A549 (cell line): ENCODE measurements at regions not wholly inside any gene's neighbourhood (a gene's known extent, or its start where the extent isn't known, plus 50 kb on each side); places are given as distances from the start of the nearest gene placed in this dataset.

ENCODE experiments used
- ATAC-seq, 2 experiments: fragments of 200-7000 bp in 1 of 2; fragments of >200 bp in 1 of 2; cut with Nextera tagmentation in 1 of 2; cut with Tn5 transposase in 1 of 2; 3 replicates each; pipeline versions ENCODE4 v1.8.0 to v1.9.1; 2018 to 2020; ENCODE audit warnings: mild to moderate bottlenecking in 1 of 2, moderate library complexity in 1 of 2
- CTCF ChIA-PET: fragments of 300-600 bp; sonication (Branson Sonifier 250); formaldehyde crosslinking; extraction: SDS; loops from one replicate; lab custom pipeline; 2021; ENCODE audit warnings: antibody characterized with exemption, inconsistent platforms; lab: Yijun Ruan, JAX
- POLR2A ChIA-PET: fragments of 350-600 bp; formaldehyde crosslinking; extraction: SDS; loops from one replicate; lab custom pipeline; 2021; ENCODE audit warnings: antibody characterized with exemption, inconsistent platforms; lab: Yijun Ruan, JAX
- DNase-seq, 2 experiments: peaks; one replicate each; pipeline versions ENCODE4 v3.0.0 to v3.0.0-alpha.2; 2011 to 2016; ENCODE audit warnings: low read depth in 1 of 2, low spot score in 1 of 2
- FAIRE-seq: peaks from 2 replicates; lab custom pipeline; 2011; peaks lifted over from hg19 to GRCh38; lab: Jason Lieb, UNC
- H3K27ac ChIP-seq, 2 experiments: fragments of >200 bp; sonication (Bioruptor Twin); formaldehyde crosslinking; 3 replicates each; pipeline ENCODE4 v1.5.1; 2016 to 2017
- H3K4me1 ChIP-seq: fragments of >200 bp; sonication (Bioruptor Twin); formaldehyde crosslinking; 3 replicates; pipeline ENCODE4 v1.6.1; 2016
- H3K4me2 ChIP-seq: fragments of >200 bp; sonication (Bioruptor Twin); formaldehyde crosslinking; 3 replicates; pipeline ENCODE4 v1.6.1; 2016
- H3K4me3 ChIP-seq: fragments of >200 bp; sonication (Bioruptor Twin); formaldehyde crosslinking; 3 replicates; pipeline ENCODE4 v1.5.1; 2016
- H3K9me3 ChIP-seq: fragments of >200 bp; sonication (Bioruptor Twin); formaldehyde crosslinking; 3 replicates; pipeline ENCODE4 v1.6.1; 2016
- CBX2 ChIP-seq: fragments of 200-600 bp; sonication (generic); IDR thresholded peaks from 2 replicates; pipeline ENCODE4 v1.6.1; 2016; ENCODE audit warnings: low read depth, mild to moderate bottlenecking, borderline replicate concordance
- CEBPB ChIP-seq, 2 experiments: fragments of >200 bp in 1 of 2; sonication (Bioruptor Twin) in 1 of 2; formaldehyde crosslinking in 1 of 2; IDR thresholded peaks; 2 replicates each; pipeline ENCODE4 v1.6.1; 2012 to 2016
- CHD4 ChIP-seq: fragments of 200-600 bp; sonication (generic); IDR thresholded peaks from 2 replicates; pipeline ENCODE4 v1.6.1; 2016; ENCODE audit warnings: antibody characterized with exemption, mild to moderate bottlenecking, borderline replicate concordance
- EHF ChIP-seq: fragments of 250-450 bp; sonication (Bioruptor Pico); IDR thresholded peaks from 2 replicates; pipeline ENCODE4 v1.5.0; 2020; ENCODE audit warnings: mild to moderate bottlenecking
- EP300 ChIP-seq, 2 experiments: fragments of >200 bp; sonication (Bioruptor Twin); formaldehyde crosslinking; IDR thresholded peaks; 2 replicates in 1 of 2; 3 replicates in 1 of 2; pipeline ENCODE4 v1.6.1; 2016 to 2017
- FOSL2 ChIP-seq, 2 experiments: fragments of 450-650 bp in 1 of 2; fragments of >200 bp in 1 of 2; sonication (Bioruptor Twin) in 1 of 2; formaldehyde crosslinking; IDR thresholded peaks; 2 replicates each; pipeline versions ENCODE4 v1.5.0 to v1.6.1; 2016 to 2020; ENCODE audit warnings: mild to moderate bottlenecking in 1 of 2, moderate library complexity in 1 of 2
- FOXS1 ChIP-seq: fragments of 250-450 bp; sonication (Bioruptor Pico); IDR thresholded peaks from 2 replicates; pipeline ENCODE4 v1.5.0; 2020; ENCODE audit warnings: mild to moderate bottlenecking, moderate library complexity
- GATA3 ChIP-seq: IDR thresholded peaks from 2 replicates; pipeline ENCODE4 v1.6.1; 2012; ENCODE audit warnings: borderline replicate concordance
- HDAC2 ChIP-seq: fragments of 200-600 bp; sonication (generic); IDR thresholded peaks from 2 replicates; pipeline ENCODE4 v1.6.1; 2016
- HOXB13 ChIP-seq: fragments of 250-450 bp; sonication (Bioruptor Pico); IDR thresholded peaks from 2 replicates; pipeline ENCODE4 v1.5.0; 2020; ENCODE audit warnings: low read depth, mild to moderate bottlenecking, moderate library complexity
- HOXB5 ChIP-seq: fragments of 250-450 bp; sonication (Bioruptor Pico); IDR thresholded peaks from 2 replicates; pipeline ENCODE4 v1.5.0; 2020; ENCODE audit warnings: mild to moderate bottlenecking, moderate library complexity
- KDM1A ChIP-seq: fragments of 200-600 bp; sonication (generic); IDR thresholded peaks from 2 replicates; pipeline ENCODE4 v1.6.1; 2016; ENCODE audit warnings: low read depth, mild to moderate bottlenecking
- MAFK ChIP-seq: fragments of 450-650 bp; IDR thresholded peaks from 2 replicates; pipeline ENCODE4 v1.6.1; 2014; ENCODE audit not compliant: partially characterized antibody
- NFE2L2 ChIP-seq: fragments of 150-350 bp; conservative IDR thresholded peaks from 2 replicates; pipeline ENCODE4 v1.6.1; 2014; ENCODE audit warnings: low read length
- NR3C1 ChIP-seq: fragments of >200 bp; sonication (Bioruptor Twin); formaldehyde crosslinking; IDR thresholded peaks from 3 replicates; pipeline ENCODE4 v1.6.1; 2017
- POLR2A ChIP-seq: IDR thresholded peaks from 2 replicates; pipeline ENCODE4 v1.6.1; 2012; ENCODE audit warnings: mild to moderate bottlenecking, low read length
- RAD21 ChIP-seq, 2 experiments: fragments of >200 bp in 1 of 2; sonication (Bioruptor Twin) in 1 of 2; formaldehyde crosslinking in 1 of 2; IDR thresholded peaks in 1 of 2; conservative IDR thresholded peaks in 1 of 2; 2 replicates in 1 of 2; 3 replicates in 1 of 2; pipeline ENCODE4 v1.6.1; 2012 to 2018; ENCODE audit warnings: inconsistent platforms in 1 of 2
- RARB ChIP-seq: fragments of 250-450 bp; sonication (Bioruptor Pico); IDR thresholded peaks from 2 replicates; pipeline ENCODE4 v1.8.0; 2021; ENCODE audit warnings: mild to moderate bottlenecking, moderate library complexity
- RFX5 ChIP-seq: fragments of 450-650 bp; IDR thresholded peaks from 2 replicates; pipeline ENCODE4 v1.7.1; 2014; ENCODE audit warnings: antibody characterized with exemption, mild to moderate bottlenecking, moderate library complexity
- SMC3 ChIP-seq: fragments of >200 bp; sonication (Bioruptor Twin); formaldehyde crosslinking; IDR thresholded peaks from 3 replicates; pipeline ENCODE4 v1.6.1; 2018; ENCODE audit warnings: inconsistent platforms
- TP53 ChIP-seq: fragments of 250-450 bp; sonication (Bioruptor Pico); IDR thresholded peaks from 2 replicates; pipeline ENCODE4 v1.5.0; 2021; ENCODE audit warnings: mild to moderate bottlenecking, moderate library complexity
- ZC3H11A ChIP-seq: fragments of 450-650 bp; IDR thresholded peaks from 2 replicates; pipeline ENCODE4 v1.6.1; 2014; ENCODE audit warnings: antibody characterized with exemption, mild to moderate bottlenecking
- ZNF302 ChIP-seq: fragments of 250-450 bp; sonication (Bioruptor Pico); IDR thresholded peaks from 2 replicates; pipeline ENCODE4 v1.9.0; 2021; ENCODE audit warnings: inconsistent platforms, mild to moderate bottlenecking, moderate library complexity
- ZSCAN20 ChIP-seq: fragments of 250-450 bp; sonication (Bioruptor Pico); IDR thresholded peaks from 2 replicates; pipeline ENCODE4 v1.8.0; 2022; ENCODE audit warnings: mild to moderate bottlenecking, moderate library complexity
- WGBS: methylation state at CpG from one replicate; pipeline ENCODE4 v1.1.6; 2017; ENCODE audit errors: missing lambda C conversion rate; 5-methylcytosine and 5-hydroxymethylcytosine counted together
- TF ChIP-seq, protein P1 (sequence below): fragments of 450-650 bp; IDR thresholded peaks from 2 replicates; pipeline ENCODE4 v1.6.1; 2014; ENCODE audit warnings: antibody characterized with exemption
- TF ChIP-seq, protein P2 (sequence below): fragments of >200 bp; sonication (Bioruptor Twin); formaldehyde crosslinking; IDR thresholded peaks from 2 replicates; pipeline ENCODE4 v1.6.1; 2016
- TF ChIP-seq, protein P3 (sequence below): IDR thresholded peaks from 2 replicates; pipeline ENCODE4 v1.6.1; 2012
- TF ChIP-seq, protein P4 (sequence below): fragments of 250-450 bp; sonication (Bioruptor Pico); IDR thresholded peaks from 2 replicates; pipeline ENCODE4 v1.5.0; 2020; ENCODE audit warnings: low read depth, mild to moderate bottlenecking, moderate library complexity
- TF ChIP-seq, protein P5 (sequence below): IDR thresholded peaks from 2 replicates; pipeline ENCODE4 v1.6.1; 2012; ENCODE audit warnings: low read depth, borderline replicate concordance

DNA sequence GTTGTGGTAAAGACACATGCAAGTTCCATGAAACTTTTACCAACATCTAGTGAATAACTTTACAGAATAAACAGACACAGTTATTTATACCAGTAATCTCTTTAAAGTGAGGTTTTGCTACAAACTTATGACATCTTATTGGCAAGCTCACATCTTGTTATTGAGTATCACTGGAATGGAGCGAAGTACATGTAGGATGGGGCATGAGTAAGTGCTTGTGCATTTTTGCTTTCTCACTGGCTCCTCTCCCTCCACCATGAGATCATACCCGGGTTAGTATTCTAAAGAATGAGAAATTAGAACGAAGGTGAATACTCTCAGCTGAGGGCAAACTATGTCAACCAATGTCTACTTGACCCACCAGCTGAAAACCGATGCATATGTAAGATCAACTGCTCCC lies 193.3 kb upstream of the ZNF717 start:
- no peak overlapping the region for H3K4me3 ChIP-seq
- POLR2A ChIA-PET: no interaction called here
- ATAC-seq (no peak), FAIRE-seq (no peak), DNase-seq (no peak)
- H3K9me3 ChIP-seq: no peaks in the 10 kb centered on the region
- no peak overlapping the region for H3K4me2 ChIP-seq
- 3% methylated on average over 4 of the region's 4 CpGs for WGBS
- no peaks in the 10 kb centered on the region for H3K4me1 ChIP-seq
- no peak overlapping the region for H3K27ac ChIP-seq
- TF ChIP-seq RAD21 (conservative IDR thresholded peaks at IDR 0.05 in 1 of 2, IDR thresholded peaks at IDR 0.05 in 1 of 2): no peak
- TF ChIP-seq RFX5: no peak
- TF ChIP-seq, protein P1, sequence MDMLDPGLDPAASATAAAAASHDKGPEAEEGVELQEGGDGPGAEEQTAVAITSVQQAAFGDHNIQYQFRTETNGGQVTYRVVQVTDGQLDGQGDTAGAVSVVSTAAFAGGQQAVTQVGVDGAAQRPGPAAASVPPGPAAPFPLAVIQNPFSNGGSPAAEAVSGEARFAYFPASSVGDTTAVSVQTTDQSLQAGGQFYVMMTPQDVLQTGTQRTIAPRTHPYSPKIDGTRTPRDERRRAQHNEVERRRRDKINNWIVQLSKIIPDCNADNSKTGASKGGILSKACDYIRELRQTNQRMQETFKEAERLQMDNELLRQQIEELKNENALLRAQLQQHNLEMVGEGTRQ: no peak
- TF ChIP-seq ZNF302: no peak
- CTCF ChIA-PET: no interaction called here

DNA sequence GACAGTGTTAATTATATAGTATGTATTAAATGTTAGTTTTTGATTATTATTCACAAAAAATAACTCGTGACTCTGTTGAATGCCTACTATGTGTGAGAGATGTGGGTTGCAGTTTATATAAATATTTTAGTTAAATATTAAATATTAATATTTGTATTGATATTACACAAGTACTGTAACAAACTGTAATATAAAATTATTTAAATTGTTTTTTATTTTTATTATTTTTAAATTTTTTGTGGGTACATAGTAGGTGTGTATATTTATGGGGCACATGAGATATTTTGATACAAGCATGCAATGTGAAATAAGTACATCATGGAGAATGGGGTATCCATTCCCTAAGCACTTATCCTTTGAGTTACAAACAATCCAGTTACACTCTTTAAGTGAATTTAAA lies 196.1 kb upstream of the ZNF717 start:
- DNase-seq (no peak), FAIRE-seq (no peak), ATAC-seq (no peak)
- ChIA-PET CTCF (no interaction called here), POLR2A (no interaction called here)
- TF ChIP-seq HOXB5 (CRISPR knock-in tag) (no peak), KDM1A (no peak), ZC3H11A (no peak), SMC3 (no peak), NR3C1 (no peak), GATA3 (no peak), FOSL2 (IDR thresholded peaks at IDR 0.05) (no peak), FOSL2 (CRISPR knock-in tag; IDR thresholded peaks at IDR 0.05) (no peak), ZNF302 (no peak)
- TF ChIP-seq, protein P2, sequence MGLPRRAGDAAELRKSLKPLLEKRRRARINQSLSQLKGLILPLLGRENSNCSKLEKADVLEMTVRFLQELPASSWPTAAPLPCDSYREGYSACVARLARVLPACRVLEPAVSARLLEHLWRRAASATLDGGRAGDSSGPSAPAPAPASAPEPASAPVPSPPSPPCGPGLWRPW: no peak
- TF ChIP-seq, protein P3, sequence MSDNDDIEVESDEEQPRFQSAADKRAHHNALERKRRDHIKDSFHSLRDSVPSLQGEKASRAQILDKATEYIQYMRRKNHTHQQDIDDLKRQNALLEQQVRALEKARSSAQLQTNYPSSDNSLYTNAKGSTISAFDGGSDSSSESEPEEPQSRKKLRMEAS: no peak
- Histone ChIP-seq H3K27ac (no peak overlapping the region), H3K9me3 (no peaks in the 10 kb centered on the region), H3K4me2 (no peak overlapping the region), H3K4me3 (no peak overlapping the region), H3K4me1 (no peaks in the 10 kb centered on the region)
- WGBS: 0% methylated on average over 1 of the region's 1 CpG

DNA sequence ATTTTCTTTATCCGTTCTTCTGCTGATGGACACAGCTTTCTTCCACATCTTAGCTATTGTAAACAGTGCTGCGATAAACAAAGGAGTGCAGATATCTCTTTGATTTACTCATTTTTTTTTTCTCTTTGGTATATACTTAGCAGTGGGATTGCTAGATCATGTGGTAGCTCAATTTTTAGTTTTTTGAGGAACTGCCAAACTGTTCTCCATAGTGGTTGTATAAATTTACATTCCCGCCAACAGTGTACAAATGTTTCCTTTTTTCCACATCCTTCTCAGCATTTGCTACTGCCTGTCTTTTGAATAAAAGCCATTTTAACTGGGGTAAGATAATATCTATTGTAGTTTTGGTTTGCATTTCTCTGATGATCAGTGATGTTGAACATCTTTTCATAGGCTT lies 196.8 kb upstream of the ZNF717 start:
- FAIRE-seq: no peak
- Histone ChIP-seq H3K27ac (no peak overlapping the region), H3K4me1 (no peaks in the 10 kb centered on the region)
- POLR2A ChIA-PET: no interaction called here
- no peak for ATAC-seq
- TF ChIP-seq ZSCAN20 (CRISPR knock-in tag): no peak
- TF ChIP-seq, protein P4, sequence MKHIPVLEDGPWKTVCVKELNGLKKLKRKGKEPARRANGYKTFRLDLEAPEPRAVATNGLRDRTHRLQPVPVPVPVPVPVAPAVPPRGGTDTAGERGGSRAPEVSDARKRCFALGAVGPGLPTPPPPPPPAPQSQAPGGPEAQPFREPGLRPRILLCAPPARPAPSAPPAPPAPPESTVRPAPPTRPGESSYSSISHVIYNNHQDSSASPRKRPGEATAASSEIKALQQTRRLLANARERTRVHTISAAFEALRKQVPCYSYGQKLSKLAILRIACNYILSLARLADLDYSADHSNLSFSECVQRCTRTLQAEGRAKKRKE (CRISPR knock-in tag): no peak
- TF ChIP-seq, all 56 proteins: peak for 0
- Histone ChIP-seq H3K4me3 (no peak overlapping the region), H3K9me3 (no peaks in the 10 kb centered on the region), H3K4me2 (no peak overlapping the region)
- DNase-seq: no peak
- CTCF ChIA-PET: no interaction called here
- 3% methylated on average over 3 of the region's 3 CpGs for whole genome bisulfite sequencing

DNA sequence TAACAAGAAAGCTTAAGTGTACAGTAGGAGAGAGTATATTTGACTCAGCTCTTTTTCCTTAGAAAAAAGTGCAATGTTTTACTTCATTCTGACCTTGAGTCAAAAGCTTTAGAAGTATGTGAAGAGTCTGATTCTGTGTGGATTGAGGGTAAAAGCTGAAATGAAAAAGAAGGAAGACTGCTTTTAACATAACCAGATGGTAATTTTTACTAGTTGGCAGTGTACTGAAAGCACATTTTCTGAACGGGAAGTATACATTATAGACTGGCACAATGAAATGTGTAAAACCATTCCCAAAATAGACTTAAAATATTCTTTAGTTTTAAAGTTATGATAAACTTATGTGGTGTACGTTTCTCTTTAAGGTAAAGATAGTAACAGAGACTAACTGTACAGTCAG lies 197.8 kb upstream of the ZNF717 start:
- H3K27ac ChIP-seq: no peak overlapping the region
- ChIA-PET CTCF (interaction anchor here (0.5 kb wide), 1 partner anchor 120 kb away, joined by 3 read pairs; no protein-coding TSS in a partner anchor), POLR2A (no interaction called here)
- H3K4me3 ChIP-seq: no peak overlapping the region
- H3K4me1 ChIP-seq: no peaks in the 10 kb centered on the region
- DNase-seq: no peak
- no peak overlapping the region for H3K4me2 ChIP-seq
- H3K9me3 ChIP-seq: no peaks in the 10 kb centered on the region
- TF ChIP-seq, protein P5, sequence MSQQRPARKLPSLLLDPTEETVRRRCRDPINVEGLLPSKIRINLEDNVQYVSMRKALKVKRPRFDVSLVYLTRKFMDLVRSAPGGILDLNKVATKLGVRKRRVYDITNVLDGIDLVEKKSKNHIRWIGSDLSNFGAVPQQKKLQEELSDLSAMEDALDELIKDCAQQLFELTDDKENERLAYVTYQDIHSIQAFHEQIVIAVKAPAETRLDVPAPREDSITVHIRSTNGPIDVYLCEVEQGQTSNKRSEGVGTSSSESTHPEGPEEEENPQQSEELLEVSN: no peak
- TF ChIP-seq ZC3H11A (no peak), RARB (CRISPR knock-in tag) (no peak), POLR2A (no peak), CEBPB (IDR thresholded peaks at IDR 0.05) (no peak), CBX2 (no peak), EHF (CRISPR knock-in tag) (no peak), NFE2L2 (no peak), EP300 (IDR thresholded peaks at IDR 0.05) (no peak), HDAC2 (no peak), MAFK (no peak), TP53 (CRISPR knock-in tag) (no peak), FOXS1 (no peak), HOXB13 (CRISPR knock-in tag) (no peak), RAD21 (conservative IDR thresholded peaks at IDR 0.05 in 1 of 2, IDR thresholded peaks at IDR 0.05 in 1 of 2) (no peak), ZNF302 (no peak), CHD4 (no peak)
- ATAC-seq: no peak
- WGBS: 1% methylated on average over 2 of the region's 2 CpGs
- no peak for FAIRE-seq
